Progenitor cell of endocrine pancreas (in vitro differentiated cells): ENCODE measurements at regions not wholly inside any gene's neighbourhood (a gene's known extent, or its start where the extent isn't known, plus 50 kb on each side); places are given as distances from the start of the nearest gene placed in this dataset.

Experiments
- DNase-seq: peaks from one replicate; pipeline ENCODE4 v3.0.0; 2021; ENCODE audit warnings: low spot score; ENCODE audit not compliant: unreplicated experiment
- H3K27ac Mint-ChIP-seq: 2 replicates; pipeline ENCODE4 v1.8.0; 2021; ENCODE audit warnings: mild to moderate bottlenecking, moderate library complexity, mixed read lengths
- H3K27me3 Mint-ChIP-seq: 2 replicates; pipeline ENCODE4 v1.8.0; 2021; ENCODE audit warnings: mixed read lengths
- H3K36me3 Mint-ChIP-seq: 2 replicates; pipeline ENCODE4 v1.8.0; 2022; ENCODE audit warnings: mixed read lengths; ENCODE audit not compliant: insufficient read depth
- H3K4me1 Mint-ChIP-seq: 2 replicates; pipeline ENCODE4 v1.8.0; 2021; ENCODE audit warnings: low read depth, mixed read lengths
- H3K4me3 Mint-ChIP-seq: 2 replicates; pipeline ENCODE4 v1.8.0; 2021; ENCODE audit warnings: low read depth, mild to moderate bottlenecking, moderate library complexity, mixed read lengths
- H3K9me3 Mint-ChIP-seq: 2 replicates; pipeline ENCODE4 v1.8.0; 2021; ENCODE audit warnings: low read depth, mixed read lengths
- CTCF ChIP-seq: fragments of 200-600 bp; sonication (generic); IDR thresholded peaks from one replicate; pipeline ENCODE4 v1.5.0; 2021; ENCODE audit warnings: antibody characterized with exemption, mild to moderate bottlenecking; ENCODE audit not compliant: unreplicated experiment

GRCh38 chr15:77860071-77860691 is 217.3 kb downstream of the TBC1D2B start:
- no peak overlapping the region for H3K27ac Mint-ChIP-seq
- DNase-seq: no peak
- H3K27me3 Mint-ChIP-seq: peaks cover 20% of the 10 kb centered on the region
- no peak overlapping the region for H3K4me3 Mint-ChIP-seq
- no peaks in the 10 kb centered on the region for H3K36me3 Mint-ChIP-seq
- TF ChIP-seq CTCF: no peak
- peaks cover 3% of the 10 kb centered on the region for H3K4me1 Mint-ChIP-seq
- no peaks in the 10 kb centered on the region for H3K9me3 Mint-ChIP-seq

GRCh38 chr15:77859491-77860060 is 217.9 kb downstream of the TBC1D2B start:
- no peaks in the 10 kb centered on the region for H3K9me3 Mint-ChIP-seq
- H3K4me1 Mint-ChIP-seq: peaks cover 3% of the 10 kb centered on the region
- DNase-seq: no peak
- TF ChIP-seq CTCF: no peak
- peaks cover 22% of the 10 kb centered on the region for H3K27me3 Mint-ChIP-seq
- H3K27ac Mint-ChIP-seq: no peak overlapping the region
- H3K4me3 Mint-ChIP-seq: no peak overlapping the region
- no peaks in the 10 kb centered on the region for H3K36me3 Mint-ChIP-seq

- no peak overlapping the region for H3K27ac Mint-ChIP-seq
- TF ChIP-seq CTCF: no peak
These were observed 218.6 kb downstream of the TBC1D2B start for GRCh38 chr15:77858792-77859490.

GRCh38 chr15:77857419-77857818 is 220.1 kb downstream of the TBC1D2B start:
- Mint-ChIP-seq H3K27me3 (peaks cover 10% of the 10 kb centered on the region), H3K36me3 (no peaks in the 10 kb centered on the region), H3K9me3 (no peaks in the 10 kb centered on the region), H3K4me1 (peaks cover 2% of the 10 kb centered on the region), H3K27ac (no peak overlapping the region), H3K4me3 (no peak overlapping the region)
- no peak for TF ChIP-seq CTCF
- DNase-seq: no peak

More at GRCh38 chr15:77858792-77859490, 218.6 kb downstream of the TBC1D2B start:
- Mint-ChIP-seq H3K9me3 (no peaks in the 10 kb centered on the region), H3K4me3 (no peak overlapping the region), H3K4me1 (peaks cover 3% of the 10 kb centered on the region), H3K27me3 (peaks cover 19% of the 10 kb centered on the region), H3K36me3 (no peaks in the 10 kb centered on the region)
- DNase-seq: no peak

- H3K27ac Mint-ChIP-seq: no peak overlapping the region
- peaks cover 10% of the 10 kb centered on the region for H3K27me3 Mint-ChIP-seq
- no peak for DNase-seq
These were observed 220.7 kb downstream of the TBC1D2B start for GRCh38 chr15:77856705-77857346.

More at GRCh38 chr15:77856705-77857346, 220.7 kb downstream of the TBC1D2B start:
- TF ChIP-seq CTCF: no peak
- Mint-ChIP-seq H3K4me3 (no peak overlapping the region), H3K4me1 (peaks cover 7% of the 10 kb centered on the region), H3K9me3 (no peaks in the 10 kb centered on the region), H3K36me3 (no peaks in the 10 kb centered on the region)
